NB4 (cell line): ENCODE measurements at regions not wholly inside any gene's neighbourhood (a gene's known extent, or its start where the extent isn't known, plus 50 kb on each side); places are given as distances from the start of the nearest gene placed in this dataset.

Experiments
- DNase-seq: peaks from one replicate; pipeline ENCODE4 v3.0.0; 2010; ENCODE audit warnings: low read depth
- H3K4me3 ChIP-seq: one replicate; pipeline ENCODE4 v1.5.1; 2011; ENCODE audit warnings: mild to moderate bottlenecking, low read depth, low read length, moderate library complexity
- CTCF ChIP-seq: IDR thresholded peaks from one replicate; pipeline ENCODE4 v1.5.1; 2012; ENCODE audit warnings: low read depth, low read length
- MAX ChIP-seq: IDR thresholded peaks from 2 replicates; pipeline ENCODE4 v1.6.1; 2011; ENCODE audit warnings: low read depth, low read length
- MYC ChIP-seq: IDR thresholded peaks from 2 replicates; pipeline ENCODE4 v1.6.1; 2011; ENCODE audit warnings: low read depth, low read length
- POLR2A ChIP-seq: IDR thresholded peaks from 2 replicates; pipeline ENCODE4 v1.6.1; 2011; ENCODE audit warnings: mild to moderate bottlenecking; ENCODE audit not compliant: insufficient read length; ENCODE audit errors: extremely low read depth

- TF ChIP-seq POLR2A (no peak), MAX (no peak), CTCF (no peak), MYC (no peak)
- no peak overlapping the region for H3K4me3 ChIP-seq
- no peak for DNase-seq
These were observed 456.9 kb upstream of the HTR2C start for GRCh38 chrX:114127005-114127404.

- no peak for DNase-seq
- H3K4me3 ChIP-seq, result no peak overlapping the region
- TF ChIP-seq POLR2A (no peak), MAX (no peak), CTCF (no peak), MYC (no peak)
These were observed 482.8 kb upstream of the HTR2C start for GRCh38 chrX:114101081-114101480.

GRCh38 chrX:114097866-114098265 lies 486.0 kb upstream of the HTR2C start:
- no peak overlapping the region for H3K4me3 ChIP-seq
- DNase-seq, result no peak
- TF ChIP-seq MYC, result no peak
- TF ChIP-seq MAX, result no peak
- TF ChIP-seq POLR2A, result no peak
- no peak for TF ChIP-seq CTCF

- TF ChIP-seq CTCF (no peak), MAX (no peak), MYC (no peak), POLR2A (no peak)
- H3K4me3 ChIP-seq, result no peak overlapping the region
- DNase-seq, result no peak
These were observed 486.5 kb upstream of the HTR2C start for GRCh38 chrX:114097427-114097826.

- no peak for DNase-seq
- TF ChIP-seq POLR2A (no peak), MAX (no peak), CTCF (no peak)
- H3K4me3 ChIP-seq, result no peak overlapping the region
These were observed 488.1 kb upstream of the HTR2C start for GRCh38 chrX:114095789-114096188.

- DNase-seq, result no peak
- TF ChIP-seq MYC (no peak), POLR2A (no peak), MAX (no peak), CTCF (no peak)
- H3K4me3 ChIP-seq, result no peak overlapping the region
These were observed 496.3 kb upstream of the HTR2C start for GRCh38 chrX:114087543-114087942.
